ENCODE measurements at regions not wholly inside any gene's neighbourhood (a gene's known extent, or its start where the extent isn't known, plus 50 kb on each side); places are given as distances from the start of the nearest gene placed in this dataset.

GRCh38 chr2:193778293-193778692 is 1583.6 kb upstream of the TMEFF2 start:
- TF ChIP-seq CTCF (conservative IDR thresholded peaks at IDR 0.05; ENCODE audit: low read length) (no peak), EZH2phosphoT487 (IDR thresholded peaks at IDR 0.05; ENCODE audit: borderline replicate concordance, low read depth, low read length) (no peak)
